Globus pallidus (tissue), 1 donor: ENCODE measurements at regions not wholly inside any gene's neighbourhood (a gene's known extent, or its start where the extent isn't known, plus 50 kb on each side); places are given as distances from the start of the nearest gene placed in this dataset.

Source experiments
- DNase-seq: peaks from one replicate; pipeline ENCODE4 v3.0.0-alpha.2; 2015; ENCODE audit warnings: low spot score

GRCh38 chr2:163541943-163542342 lies 193.9 kb downstream of the FIGN start:
- no peak for DNase-seq

GRCh38 chr2:163541495-163541894 lies 194.3 kb downstream of the FIGN start:
- no peak for DNase-seq

- no peak for DNase-seq
Observed at GRCh38 chr2:163528640-163529217, 207.1 kb downstream of the FIGN start.

- DNase-seq = no peak
Observed at GRCh38 chr2:163527381-163527780, 208.4 kb downstream of the FIGN start.

- DNase-seq = no peak
Observed at GRCh38 chr2:163518762-163519161, 217.0 kb downstream of the FIGN start.

GRCh38 chr2:163515836-163516235 lies 220.0 kb downstream of the FIGN start:
- DNase-seq = no peak

GRCh38 chr2:163505281-163505680 lies 230.5 kb downstream of the FIGN start:
- no peak for DNase-seq

- no peak for DNase-seq
Observed at GRCh38 chr2:163493359-163494298, 242.2 kb downstream of the FIGN start.

GRCh38 chr2:163491850-163492249 lies 244.0 kb downstream of the FIGN start:
- no peak for DNase-seq

GRCh38 chr2:163490281-163490680 lies 245.5 kb downstream of the FIGN start:
- no peak for DNase-seq

GRCh38 chr2:163481515-163481914 lies 254.3 kb downstream of the FIGN start:
- DNase-seq = no peak

GRCh38 chr2:163479599-163479998 lies 256.2 kb downstream of the FIGN start:
- DNase-seq = no peak

GRCh38 chr2:163475815-163476214 lies 260.0 kb downstream of the FIGN start:
- no peak for DNase-seq

GRCh38 chr2:163474889-163475288 lies 260.9 kb downstream of the FIGN start:
- no peak for DNase-seq

- DNase-seq = no peak
Observed at GRCh38 chr2:163474319-163474744, 261.5 kb downstream of the FIGN start.

- peak; percentile 17 for DNase-seq
Observed at GRCh38 chr2:163471947-163472346, 263.9 kb downstream of the FIGN start.

- DNase-seq = peak; percentile 27
Observed at GRCh38 chr2:163469561-163469962, 266.2 kb downstream of the FIGN start.

GRCh38 chr2:163467251-163467630 lies 268.6 kb downstream of the FIGN start:
- no peak for DNase-seq

- DNase-seq = no peak
Observed at GRCh38 chr2:163466331-163467250, 269.2 kb downstream of the FIGN start.

- no peak for DNase-seq
Observed at GRCh38 chr2:163465440-163465839, 270.4 kb downstream of the FIGN start.

- no peak for DNase-seq
Observed at GRCh38 chr2:163463411-163463810, 272.4 kb downstream of the FIGN start.

GRCh38 chr2:163462993-163463392 lies 272.8 kb downstream of the FIGN start:
- no peak for DNase-seq
